ENCODE measurements at regions not wholly inside any gene's neighbourhood (a gene's known extent, or its start where the extent isn't known, plus 50 kb on each side); places are given as distances from the start of the nearest gene placed in this dataset.

GRCh38 chr2:24439280-24439970 is 51.6 kb upstream of the NCOA1 start:
- ChIA-PET RAD21 (ENCODE audit: unreplicated experiment) (no interaction called here), CTCF (no interaction called here), SMC1A (ENCODE audit: uncharacterized antibody, unreplicated experiment) (no interaction called here), POLR2A (interaction anchor here (0.5 kb wide), 1 partner anchor 1084 kb away, joined by 4 read pairs; no protein-coding TSS in a partner anchor)
- no TSS peak for BruUV-seq (replicated peaks)
- intact Hi-C loops (cut with micrococcal nuclease; ENCODE audit: unreplicated experiment) (no loop called here), in situ Hi-C loops (cut with MboI) (no loop called here)
- ATAC-seq (no peak), DNase-seq (ENCODE audit: low read depth, low spot score) (no peak), FAIRE-seq (no peak)
- H3K9ac ChIP-seq (ENCODE audit: control insufficient read depth, insufficient read depth, low read length), result no peak overlapping the region
- no peaks in the 10 kb centered on the region for H3K79me2 ChIP-seq (ENCODE audit: control insufficient read depth, insufficient read depth, low read length)
- H3K4me3 ChIP-seq, result no peak overlapping the region
- H3K27me3 ChIP-seq (replicated peaks in 1 of 2; ENCODE audit: control insufficient read depth in 2 of 2, insufficient read depth in 2 of 2, low read length in 1 of 2), result no peaks in the 10 kb centered on the region
- no peaks in the 10 kb centered on the region for H4K20me1 ChIP-seq (ENCODE audit: control insufficient read depth, insufficient read depth)
- 32% methylated on average over 4 of the region's 4 CpGs for WGBS (ENCODE audit: insufficient coverage, insufficient replicate concordance, low lambda C conversion rate, missing lambda C conversion rate)
- no peaks in the 10 kb centered on the region for H3K9me3 ChIP-seq (replicated peaks; ENCODE audit: control insufficient read depth, insufficient read depth, low read length)
- H2AFZ ChIP-seq (ENCODE audit: control insufficient read depth, low read depth, low read length), result no peak overlapping the region
- no peak overlapping the region for H3K27ac ChIP-seq (ENCODE audit: control insufficient read depth, insufficient read depth)
- no peak overlapping the region for H3K4me2 ChIP-seq (ENCODE audit: control insufficient read depth, insufficient read depth)
- H3K36me3 ChIP-seq (ENCODE audit: control insufficient read depth in 2 of 2, insufficient read depth in 2 of 2, low read length in 1 of 2), result no peaks in the 10 kb centered on the region
- no peaks in the 10 kb centered on the region for H3K4me1 ChIP-seq (ENCODE audit: control insufficient read depth, insufficient read depth, low read length)
- TF ChIP-seq IRF4 (IDR thresholded peaks at IDR 0.05; ENCODE audit: low read depth, low read length), result no peak
- TF ChIP-seq NFXL1 (IDR thresholded peaks at IDR 0.05; ENCODE audit: borderline replicate concordance), result no peak
- TF ChIP-seq, protein P1, sequence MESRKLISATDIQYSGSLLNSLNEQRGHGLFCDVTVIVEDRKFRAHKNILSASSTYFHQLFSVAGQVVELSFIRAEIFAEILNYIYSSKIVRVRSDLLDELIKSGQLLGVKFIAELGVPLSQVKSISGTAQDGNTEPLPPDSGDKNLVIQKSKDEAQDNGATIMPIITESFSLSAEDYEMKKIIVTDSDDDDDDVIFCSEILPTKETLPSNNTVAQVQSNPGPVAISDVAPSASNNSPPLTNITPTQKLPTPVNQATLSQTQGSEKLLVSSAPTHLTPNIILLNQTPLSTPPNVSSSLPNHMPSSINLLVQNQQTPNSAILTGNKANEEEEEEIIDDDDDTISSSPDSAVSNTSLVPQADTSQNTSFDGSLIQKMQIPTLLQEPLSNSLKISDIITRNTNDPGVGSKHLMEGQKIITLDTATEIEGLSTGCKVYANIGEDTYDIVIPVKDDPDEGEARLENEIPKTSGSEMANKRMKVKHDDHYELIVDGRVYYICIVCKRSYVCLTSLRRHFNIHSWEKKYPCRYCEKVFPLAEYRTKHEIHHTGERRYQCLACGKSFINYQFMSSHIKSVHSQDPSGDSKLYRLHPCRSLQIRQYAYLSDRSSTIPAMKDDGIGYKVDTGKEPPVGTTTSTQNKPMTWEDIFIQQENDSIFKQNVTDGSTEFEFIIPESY (IDR thresholded peaks at IDR 0.05), result no peak
- no peak for TF ChIP-seq TCF7 (IDR thresholded peaks at IDR 0.05; ENCODE audit: borderline replicate concordance)
- TF ChIP-seq HSF1 (IDR thresholded peaks at IDR 0.05; ENCODE audit: low read depth, low read length), result no peak
- TF ChIP-seq SIX5 (IDR thresholded peaks at IDR 0.05; ENCODE audit: low read depth, low read length, severe bottlenecking), result no peak
- no peak for TF ChIP-seq RBBP5 (conservative IDR thresholded peaks at IDR 0.05)
- TF ChIP-seq GABPA (IDR thresholded peaks at IDR 0.05; ENCODE audit: low read depth), result no peak
- TF ChIP-seq, protein P2, sequence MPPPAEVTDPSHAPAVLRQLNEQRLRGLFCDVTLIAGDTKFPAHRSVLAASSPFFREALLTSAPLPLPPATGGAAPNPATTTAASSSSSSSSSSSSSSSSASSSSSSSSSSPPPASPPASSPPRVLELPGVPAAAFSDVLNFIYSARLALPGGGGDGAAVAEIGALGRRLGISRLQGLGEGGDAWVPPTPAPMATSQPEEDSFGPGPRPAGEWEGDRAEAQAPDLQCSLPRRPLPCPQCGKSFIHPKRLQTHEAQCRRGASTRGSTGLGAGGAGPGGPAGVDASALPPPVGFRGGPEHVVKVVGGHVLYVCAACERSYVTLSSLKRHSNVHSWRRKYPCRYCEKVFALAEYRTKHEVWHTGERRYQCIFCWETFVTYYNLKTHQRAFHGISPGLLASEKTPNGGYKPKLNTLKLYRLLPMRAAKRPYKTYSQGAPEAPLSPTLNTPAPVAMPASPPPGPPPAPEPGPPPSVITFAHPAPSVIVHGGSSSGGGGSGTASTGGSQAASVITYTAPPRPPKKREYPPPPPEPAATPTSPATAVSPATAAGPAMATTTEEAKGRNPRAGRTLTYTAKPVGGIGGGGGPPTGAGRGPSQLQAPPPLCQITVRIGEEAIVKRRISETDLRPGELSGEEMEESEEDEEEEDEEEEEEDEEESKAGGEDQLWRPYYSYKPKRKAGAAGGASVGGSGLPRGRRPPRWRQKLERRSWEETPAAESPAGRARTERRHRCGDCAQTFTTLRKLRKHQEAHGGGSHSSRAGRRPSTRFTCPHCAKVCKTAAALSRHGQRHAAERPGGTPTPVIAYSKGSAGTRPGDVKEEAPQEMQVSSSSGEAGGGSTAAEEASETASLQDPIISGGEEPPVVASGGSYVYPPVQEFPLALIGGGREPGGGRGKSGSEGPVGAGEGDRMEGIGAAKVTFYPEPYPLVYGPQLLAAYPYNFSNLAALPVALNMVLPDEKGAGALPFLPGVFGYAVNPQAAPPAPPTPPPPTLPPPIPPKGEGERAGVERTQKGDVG (CRISPR knock-in tag; IDR thresholded peaks at IDR 0.05), result no peak
- no peak for TF ChIP-seq MEF2A (IDR thresholded peaks at IDR 0.05; ENCODE audit: insufficient read depth, low read depth, low read length)
- TF ChIP-seq RAD51 (IDR thresholded peaks at IDR 0.05), result no peak
- no peak for TF ChIP-seq SKIL (IDR thresholded peaks at IDR 0.05; ENCODE audit: low read depth, poor library complexity, severe bottlenecking)
- TF ChIP-seq EP300 (IDR thresholded peaks at IDR 0.05; ENCODE audit: borderline replicate concordance in 1 of 2, control insufficient read depth in 1 of 2, low read depth in 2 of 2, low read length in 2 of 2), result no peak
